Immature natural killer cell (primary cell): ENCODE measurements at regions not wholly inside any gene's neighbourhood (a gene's known extent, or its start where the extent isn't known, plus 50 kb on each side); places are given as distances from the start of the nearest gene placed in this dataset.
A peak's percentile ranks its signal among the peaks of the same experiment; 100 is the strongest.
"Not testable (repeated sequence)": the region's sequence is repeated elsewhere in the genome, so short reads cannot be mapped to it uniquely, and the experiment has no call there.

Experiments
- DNase-seq, 3 donors: peaks; one replicate each; pipeline ENCODE4 v3.0.0; 2022; ENCODE audit warnings: mixed read lengths in 1 of 3
- H3K27ac Mint-ChIP-seq, 6 donors: one replicate each; pipeline ENCODE4 v1.8.0; 2020; ENCODE audit warnings: mixed read lengths in 6 of 6, mild to moderate bottlenecking in 5 of 6, inconsistent platforms in 4 of 6, moderate library complexity in 3 of 6
- H3K27me3 Mint-ChIP-seq, 3 donors: one replicate each; pipeline ENCODE4 v1.8.0; 2020 to 2021; ENCODE audit warnings: low read depth in 3 of 3, mild to moderate bottlenecking in 3 of 3, mixed read lengths in 3 of 3, moderate library complexity in 3 of 3, inconsistent platforms in 1 of 3
- H3K36me3 Mint-ChIP-seq, 3 donors: one replicate each; pipeline ENCODE4 v1.8.0; 2020; ENCODE audit warnings: mixed read lengths in 3 of 3, inconsistent platforms in 2 of 3, mild to moderate bottlenecking in 2 of 3
- H3K4me1 Mint-ChIP-seq, 2 donors: one replicate each; pipeline ENCODE4 v1.8.0; 2020; ENCODE audit warnings: inconsistent platforms in 2 of 2, mild to moderate bottlenecking in 2 of 2, mixed read lengths in 2 of 2, moderate library complexity in 1 of 2
- H3K4me3 Mint-ChIP-seq, 5 donors: one replicate each; pipeline ENCODE4 v1.8.0; 2020; ENCODE audit warnings: mild to moderate bottlenecking in 5 of 5, mixed read lengths in 5 of 5, inconsistent platforms in 3 of 5, moderate library complexity in 3 of 5
- H3K9me3 Mint-ChIP-seq, 6 donors: one replicate each; pipeline ENCODE4 v1.8.0; 2020; ENCODE audit warnings: mild to moderate bottlenecking in 6 of 6, mixed read lengths in 6 of 6, inconsistent platforms in 4 of 6, moderate library complexity in 3 of 6

- DNase-seq, result no peak
- H3K4me3 Mint-ChIP-seq, result no peak overlapping the region
- no peak overlapping the region for H3K27ac Mint-ChIP-seq
- no peaks in the 10 kb centered on the region for H3K9me3 Mint-ChIP-seq
- H3K27me3 Mint-ChIP-seq, result no peaks in the 10 kb centered on the region
- H3K4me1 Mint-ChIP-seq, result no peaks in the 10 kb centered on the region
- peaks cover 0 to 7% (median 0%) of the 10 kb centered on the region in 3 donors for H3K36me3 Mint-ChIP-seq
These were observed 381.6 kb downstream of the SRGAP2C start for GRCh38 chr1:121566346-121566745.

DNA sequence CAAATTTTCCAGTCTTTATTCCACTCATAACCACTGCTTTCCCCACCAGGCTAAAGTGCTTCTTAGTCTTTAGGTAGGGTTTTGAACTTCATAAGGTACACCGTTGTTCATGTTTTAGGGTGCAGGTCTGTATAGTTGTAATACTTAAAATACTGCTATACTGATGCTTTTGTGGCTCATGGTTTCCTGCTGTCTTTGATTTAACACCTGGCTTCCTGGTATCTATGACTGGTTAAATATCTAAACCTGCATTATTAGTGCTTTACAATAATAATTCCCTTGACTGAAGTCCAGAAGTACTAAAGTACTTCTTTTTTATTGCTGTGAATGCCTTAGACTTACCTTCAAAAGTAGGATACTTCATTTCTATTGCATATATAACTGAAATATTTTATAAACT lies 384.7 kb downstream of the SRGAP2C start:
- no peaks in the 10 kb centered on the region for H3K4me1 Mint-ChIP-seq
- no peak for DNase-seq
- no peak overlapping the region for H3K4me3 Mint-ChIP-seq
- H3K27ac Mint-ChIP-seq, result no peak overlapping the region
- no peaks in the 10 kb centered on the region for H3K27me3 Mint-ChIP-seq
- no peaks in the 10 kb centered on the region for H3K9me3 Mint-ChIP-seq
- peaks cover 0 to 7% (median 0%) of the 10 kb centered on the region in 3 donors for H3K36me3 Mint-ChIP-seq

DNA sequence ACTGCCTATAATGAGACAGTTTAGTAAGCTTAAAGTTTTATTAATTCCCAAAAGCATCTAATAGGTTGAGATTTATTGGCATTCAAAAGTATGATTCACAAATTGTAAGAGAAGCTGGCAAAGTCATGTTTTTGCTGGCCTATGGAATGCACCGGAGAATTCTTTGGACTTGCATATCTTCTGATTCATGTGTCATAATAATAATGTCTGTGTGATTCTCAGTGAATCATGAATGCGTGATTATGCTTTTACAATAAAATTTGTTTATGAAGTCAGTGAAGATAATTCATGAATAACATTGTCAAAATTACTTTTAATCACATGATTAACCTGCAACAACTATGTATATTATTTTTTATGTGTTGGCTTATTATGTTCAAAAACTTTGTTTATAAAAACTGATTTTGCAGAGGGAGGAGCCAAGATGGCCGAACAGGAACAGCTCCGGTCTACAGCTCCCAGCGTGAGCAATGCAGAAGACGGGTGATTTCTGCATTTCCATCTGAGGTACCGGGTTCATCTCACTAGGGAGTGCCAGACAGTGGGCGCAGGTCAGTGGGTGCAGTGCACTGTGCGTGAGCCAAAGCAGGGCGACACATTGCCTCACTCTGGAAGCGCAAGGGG lies 389.2 kb downstream of the SRGAP2C start:
- H3K4me1 Mint-ChIP-seq, H3K9me3 Mint-ChIP-seq, H3K27me3 Mint-ChIP-seq, H3K27ac Mint-ChIP-seq, H3K36me3 Mint-ChIP-seq, DNase-seq, H3K4me3 Mint-ChIP-seq: not testable (repeated sequence)

- not testable (repeated sequence) for H3K27ac Mint-ChIP-seq, H3K4me1 Mint-ChIP-seq, H3K36me3 Mint-ChIP-seq, H3K4me3 Mint-ChIP-seq, H3K27me3 Mint-ChIP-seq, H3K9me3 Mint-ChIP-seq, DNase-seq
These were observed 389.7 kb downstream of the SRGAP2C start for GRCh38 chr1:121574505-121574899.

- peaks cover 0 to 11% (median 0%) of the 10 kb centered on the region in 3 donors for H3K36me3 Mint-ChIP-seq
- not testable (repeated sequence) for H3K27me3 Mint-ChIP-seq, H3K27ac Mint-ChIP-seq, DNase-seq, H3K4me1 Mint-ChIP-seq, H3K4me3 Mint-ChIP-seq
- peaks cover 0 to 26% (median 19%) of the 10 kb centered on the region in 6 donors for H3K9me3 Mint-ChIP-seq
These were observed 398.1 kb downstream of the SRGAP2C start for GRCh38 chr1:121582898-121583297.

GRCh38 chr1:121586369-121587229 lies 401.8 kb downstream of the SRGAP2C start:
- Mint-ChIP-seq H3K36me3 (peaks cover 0 to 11% (median 0%) of the 10 kb centered on the region in 3 donors), H3K4me1 (peaks cover 6 to 7% of the 10 kb centered on the region in 2 donors), H3K27ac (peak overlapping the region in 1 of 6 donors; percentile 25), H3K4me3 (peak overlapping the region in 2 of 5 donors; percentile 5 to 15), H3K9me3 (peaks cover 0 to 21% (median 16%) of the 10 kb centered on the region in 6 donors), H3K27me3 (peaks cover 2 to 5% (median 3%) of the 10 kb centered on the region in 3 donors)
- no peak for DNase-seq

GRCh38 chr1:121587230-121587569 lies 402.4 kb downstream of the SRGAP2C start:
- no peak overlapping the region for H3K4me3 Mint-ChIP-seq
- peaks cover 6 to 7% of the 10 kb centered on the region in 2 donors for H3K4me1 Mint-ChIP-seq
- DNase-seq, result no peak
- peaks cover 0 to 15% (median 11%) of the 10 kb centered on the region in 6 donors for H3K9me3 Mint-ChIP-seq
- H3K27ac Mint-ChIP-seq, result no peak overlapping the region
- H3K27me3 Mint-ChIP-seq, result peaks cover 2 to 5% (median 3%) of the 10 kb centered on the region in 3 donors
- peaks cover 0 to 11% (median 0%) of the 10 kb centered on the region in 3 donors for H3K36me3 Mint-ChIP-seq

- no peak overlapping the region for H3K27ac Mint-ChIP-seq
- peaks cover under 1 to 5% (median 3%) of the 10 kb centered on the region in 3 donors for H3K27me3 Mint-ChIP-seq
- no peak overlapping the region for H3K4me3 Mint-ChIP-seq
- H3K36me3 Mint-ChIP-seq, result peaks cover 0 to 8% (median 0%) of the 10 kb centered on the region in 3 donors
- H3K9me3 Mint-ChIP-seq, result peaks cover 0 to 12% (median 6%) of the 10 kb centered on the region in 6 donors
- DNase-seq, result no peak
- H3K4me1 Mint-ChIP-seq, result peaks cover 6 to 7% of the 10 kb centered on the region in 2 donors
These were observed 403.0 kb downstream of the SRGAP2C start for GRCh38 chr1:121587777-121588176.

DNA sequence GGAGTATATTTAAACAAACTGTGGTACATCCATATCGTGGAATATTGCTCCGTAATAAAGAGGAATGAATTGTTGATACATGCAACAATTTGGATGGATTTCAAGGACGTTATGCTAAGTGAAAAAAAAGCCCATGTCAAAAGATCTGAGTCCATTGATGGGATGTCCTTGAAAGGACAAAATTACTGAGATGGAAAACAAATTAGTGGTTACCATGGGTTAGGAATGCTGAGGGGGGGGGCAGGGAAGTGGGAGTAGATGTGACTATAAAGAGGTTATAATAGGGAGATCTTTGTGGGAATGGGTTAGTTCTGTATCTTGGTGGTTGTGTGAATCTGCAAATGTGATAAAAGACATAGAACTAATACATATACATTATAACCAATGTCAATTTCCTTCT lies 409.3 kb downstream of the SRGAP2C start:
- DNase-seq, result no peak
- H3K36me3 Mint-ChIP-seq, result no peaks in the 10 kb centered on the region
- H3K27ac Mint-ChIP-seq, result no peak overlapping the region
- no peaks in the 10 kb centered on the region for H3K4me1 Mint-ChIP-seq
- H3K9me3 Mint-ChIP-seq, result peaks cover 0 to under 1% (median 0%) of the 10 kb centered on the region in 6 donors
- peaks cover 0 to 5% (median 0%) of the 10 kb centered on the region in 3 donors for H3K27me3 Mint-ChIP-seq
- no peak overlapping the region for H3K4me3 Mint-ChIP-seq

DNA sequence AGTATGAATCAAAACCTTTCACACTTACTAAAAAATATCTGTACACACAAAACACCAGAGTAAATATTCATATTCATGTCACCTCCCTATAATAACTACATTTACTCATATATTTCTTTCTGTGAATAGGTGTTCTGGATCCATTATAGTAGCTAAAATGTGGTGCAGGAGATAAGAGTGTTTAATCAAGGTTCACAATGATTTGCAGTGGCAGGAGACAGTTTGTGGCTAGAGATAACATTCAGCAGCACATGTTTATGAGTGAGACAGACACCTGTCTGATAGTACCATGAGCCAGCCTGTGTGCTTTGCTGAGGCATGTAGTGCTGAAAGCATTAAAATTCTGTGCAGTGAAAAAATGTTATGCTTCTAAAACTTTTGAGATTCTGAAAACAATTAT lies 410.3 kb downstream of the SRGAP2C start:
- peaks cover 0 to 6% (median 0%) of the 10 kb centered on the region in 3 donors for H3K27me3 Mint-ChIP-seq
- no peak for DNase-seq
- H3K36me3 Mint-ChIP-seq, result peaks cover 0 to 4% (median 0%) of the 10 kb centered on the region in 3 donors
- H3K27ac Mint-ChIP-seq, result no peak overlapping the region
- no peaks in the 10 kb centered on the region for H3K4me1 Mint-ChIP-seq
- no peak overlapping the region for H3K4me3 Mint-ChIP-seq
- H3K9me3 Mint-ChIP-seq, result peaks cover 0 to 4% (median 0%) of the 10 kb centered on the region in 6 donors

DNA sequence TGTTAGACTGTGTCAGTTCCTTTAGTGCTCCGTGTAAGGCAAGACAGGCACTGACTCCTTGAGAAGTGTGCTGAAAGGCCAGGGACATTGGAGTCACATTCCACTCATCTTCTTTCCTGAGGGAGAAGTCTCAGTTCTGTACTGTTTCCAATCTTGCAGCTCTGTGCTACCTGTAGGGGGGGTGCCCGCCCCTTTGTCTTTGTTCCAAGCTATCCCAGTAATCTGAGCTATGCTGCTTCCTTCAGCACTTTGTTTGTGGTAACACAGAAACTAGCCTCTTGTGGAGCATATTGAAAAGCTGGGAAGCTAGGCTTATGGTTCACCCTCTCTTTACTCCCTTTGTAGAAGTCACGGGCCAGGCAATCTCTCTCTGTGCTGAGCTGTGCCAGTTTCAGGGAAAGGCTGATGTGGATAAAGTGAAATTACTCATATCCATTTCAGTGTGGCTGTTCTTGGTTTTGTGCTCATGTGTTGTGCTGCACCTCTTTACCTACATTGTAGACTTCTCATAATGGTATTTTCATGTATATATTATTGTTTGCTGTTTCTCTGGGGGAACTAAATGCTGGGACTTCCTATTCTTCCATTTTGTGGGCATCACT lies 420.2 kb downstream of the SRGAP2C start:
- not testable (repeated sequence) for H3K27me3 Mint-ChIP-seq, H3K4me3 Mint-ChIP-seq, H3K9me3 Mint-ChIP-seq, H3K4me1 Mint-ChIP-seq, DNase-seq, H3K27ac Mint-ChIP-seq
- peaks cover 0 to 16% (median 6%) of the 10 kb centered on the region in 3 donors for H3K36me3 Mint-ChIP-seq

- not testable (repeated sequence) for H3K4me3 Mint-ChIP-seq, H3K27me3 Mint-ChIP-seq, H3K27ac Mint-ChIP-seq, H3K36me3 Mint-ChIP-seq, H3K9me3 Mint-ChIP-seq, DNase-seq, H3K4me1 Mint-ChIP-seq
These were observed 422.7 kb downstream of the SRGAP2C start for GRCh38 chr1:121607499-121607898.
